HEK293 (cell line): ENCODE measurements at regions not wholly inside any gene's neighbourhood (a gene's known extent, or its start where the extent isn't known, plus 50 kb on each side); places are given as distances from the start of the nearest gene placed in this dataset.

Experiments
- AEBP2 ChIP-seq: fragments of 450-650 bp; formaldehyde crosslinking; IDR thresholded peaks from 2 replicates; pipeline ENCODE4 v1.5.1; 2016; ENCODE audit warnings: missing biosample characterization, missing genetic modification characterization, borderline replicate concordance
- ZNF10 ChIP-seq: fragments of 450-650 bp; formaldehyde crosslinking; IDR thresholded peaks from 2 replicates; pipeline ENCODE4 v1.5.1; 2017; ENCODE audit warnings: missing biosample characterization, missing genetic modification characterization
- ZNF24 ChIP-seq: fragments of 450-650 bp; formaldehyde crosslinking; IDR thresholded peaks from 2 replicates; pipeline ENCODE4 v1.5.1; 2016; ENCODE audit warnings: missing biosample characterization, missing genetic modification characterization
- ZNF266 ChIP-seq: fragments of 450-650 bp; formaldehyde crosslinking; IDR thresholded peaks from 2 replicates; pipeline ENCODE4 v1.5.1; 2016; ENCODE audit warnings: missing biosample characterization, missing genetic modification characterization, low read depth
- TF ChIP-seq, protein P1 (sequence below): fragments of 450-650 bp; formaldehyde crosslinking; IDR thresholded peaks from 2 replicates; pipeline ENCODE4 v1.5.1; 2016; ENCODE audit warnings: missing biosample characterization, missing genetic modification characterization
- TF ChIP-seq, protein P2 (sequence below): fragments of 450-650 bp; formaldehyde crosslinking; IDR thresholded peaks from 2 replicates; pipeline ENCODE4 v1.5.1; 2016; ENCODE audit warnings: missing biosample characterization, missing genetic modification characterization

DNA sequence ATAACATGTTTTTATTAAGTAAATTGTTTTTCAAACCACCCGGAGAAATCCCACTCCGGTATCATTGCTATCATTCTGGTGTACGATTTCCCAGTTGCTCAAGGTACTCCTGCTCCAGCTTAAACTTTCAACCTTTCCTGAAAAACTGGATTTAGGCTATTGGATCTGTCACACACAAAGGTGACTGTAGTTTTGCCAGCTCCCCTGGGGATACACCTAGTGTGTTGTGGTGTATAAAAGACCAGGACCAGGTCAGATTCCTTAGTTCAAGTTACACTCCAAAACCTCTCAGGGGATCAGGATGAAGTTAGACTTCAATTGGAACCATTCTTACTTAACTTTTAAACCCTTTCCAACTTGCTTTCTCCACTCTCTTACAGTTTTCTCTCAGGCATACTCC, 303.9 kb downstream of the NOVA1 start:
- TF ChIP-seq, protein P1, sequence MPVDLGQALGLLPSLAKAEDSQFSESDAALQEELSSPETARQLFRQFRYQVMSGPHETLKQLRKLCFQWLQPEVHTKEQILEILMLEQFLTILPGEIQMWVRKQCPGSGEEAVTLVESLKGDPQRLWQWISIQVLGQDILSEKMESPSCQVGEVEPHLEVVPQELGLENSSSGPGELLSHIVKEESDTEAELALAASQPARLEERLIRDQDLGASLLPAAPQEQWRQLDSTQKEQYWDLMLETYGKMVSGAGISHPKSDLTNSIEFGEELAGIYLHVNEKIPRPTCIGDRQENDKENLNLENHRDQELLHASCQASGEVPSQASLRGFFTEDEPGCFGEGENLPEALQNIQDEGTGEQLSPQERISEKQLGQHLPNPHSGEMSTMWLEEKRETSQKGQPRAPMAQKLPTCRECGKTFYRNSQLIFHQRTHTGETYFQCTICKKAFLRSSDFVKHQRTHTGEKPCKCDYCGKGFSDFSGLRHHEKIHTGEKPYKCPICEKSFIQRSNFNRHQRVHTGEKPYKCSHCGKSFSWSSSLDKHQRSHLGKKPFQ (tag by site-specific recombination) = no peak
- TF ChIP-seq AEBP2 (tag by site-specific recombination) = no peak
- no peak for TF ChIP-seq ZNF266 (tag by site-specific recombination)
- no peak for TF ChIP-seq ZNF24 (tag by site-specific recombination)
- TF ChIP-seq, protein P2, sequence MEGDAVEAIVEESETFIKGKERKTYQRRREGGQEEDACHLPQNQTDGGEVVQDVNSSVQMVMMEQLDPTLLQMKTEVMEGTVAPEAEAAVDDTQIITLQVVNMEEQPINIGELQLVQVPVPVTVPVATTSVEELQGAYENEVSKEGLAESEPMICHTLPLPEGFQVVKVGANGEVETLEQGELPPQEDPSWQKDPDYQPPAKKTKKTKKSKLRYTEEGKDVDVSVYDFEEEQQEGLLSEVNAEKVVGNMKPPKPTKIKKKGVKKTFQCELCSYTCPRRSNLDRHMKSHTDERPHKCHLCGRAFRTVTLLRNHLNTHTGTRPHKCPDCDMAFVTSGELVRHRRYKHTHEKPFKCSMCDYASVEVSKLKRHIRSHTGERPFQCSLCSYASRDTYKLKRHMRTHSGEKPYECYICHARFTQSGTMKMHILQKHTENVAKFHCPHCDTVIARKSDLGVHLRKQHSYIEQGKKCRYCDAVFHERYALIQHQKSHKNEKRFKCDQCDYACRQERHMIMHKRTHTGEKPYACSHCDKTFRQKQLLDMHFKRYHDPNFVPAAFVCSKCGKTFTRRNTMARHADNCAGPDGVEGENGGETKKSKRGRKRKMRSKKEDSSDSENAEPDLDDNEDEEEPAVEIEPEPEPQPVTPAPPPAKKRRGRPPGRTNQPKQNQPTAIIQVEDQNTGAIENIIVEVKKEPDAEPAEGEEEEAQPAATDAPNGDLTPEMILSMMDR (tag by site-specific recombination) = no peak
- TF ChIP-seq ZNF10 = no peak
